Panc1 (cell line): ENCODE measurements at regions not wholly inside any gene's neighbourhood (a gene's known extent, or its start where the extent isn't known, plus 50 kb on each side); places are given as distances from the start of the nearest gene placed in this dataset.
A peak's percentile ranks its signal among the peaks of the same experiment; 100 is the strongest.

ENCODE experiments used
- ATAC-seq: fragments of 200-7000 bp; cut with Tn5 transposase; 2 replicates; pipeline ENCODE4 v1.9.1; 2020; ENCODE audit warnings: mild to moderate bottlenecking, moderate library complexity
- BruUV-seq: library from RNA; stranded (reverse); fragments of 400-500 nt; replicated peaks from 2 replicates; lab custom pipeline; 2021; lab: Mats Ljungman, UMichigan
- CTCF ChIA-PET: fragments of 300-600 bp; sonication (Branson Sonifier 250); formaldehyde crosslinking; loops from one replicate; lab custom pipeline; 2022; ENCODE audit warnings: antibody characterized with exemption; lab: Charles Lee
- POLR2A ChIA-PET: fragments of 300-600 bp; sonication (Branson Sonifier 250); formaldehyde crosslinking; loops from one replicate; lab custom pipeline; 2022; ENCODE audit warnings: antibody characterized with exemption; lab: Charles Lee
- DNase-seq: peaks from one replicate; pipeline ENCODE4 v3.0.0-alpha.2; 2010; ENCODE audit warnings: low read depth, low spot score
- H3K27ac ChIP-seq: 2 replicates; pipeline ENCODE4 v1.5.1; 2011; ENCODE audit warnings: mild to moderate bottlenecking, low read length, inconsistent platforms
- H3K27me3 ChIP-seq: fragments of 200-500 bp; sonication (Bioruptor generic); 2 replicates; pipeline ENCODE4 v1.6.0; 2014; ENCODE audit warnings: low read length, inconsistent platforms; ENCODE audit not compliant: control insufficient read depth, insufficient read depth
- H3K36me3 ChIP-seq: fragments of 200-500 bp; sonication (Bioruptor generic); 2 replicates; pipeline ENCODE4 v1.5.1; 2014; ENCODE audit warnings: inconsistent platforms, mild to moderate bottlenecking, low read length, moderate library complexity; ENCODE audit not compliant: control insufficient read depth, insufficient read depth
- H3K4me1 ChIP-seq: 2 replicates; pipeline ENCODE4 v1.5.1; 2011; ENCODE audit warnings: inconsistent platforms, mild to moderate bottlenecking, low read length, moderate library complexity; ENCODE audit not compliant: control insufficient read depth, insufficient read depth
- H3K4me3 ChIP-seq, 2 experiments: 2 replicates each; pipeline ENCODE4 v1.5.1; 2011 to 2012; ENCODE audit warnings: low read depth in 2 of 2, low read length in 2 of 2, mild to moderate bottlenecking in 2 of 2, inconsistent platforms in 1 of 2, moderate library complexity in 1 of 2
- H3K9me3 ChIP-seq: fragments of 200-500 bp; sonication (Bioruptor generic); 2 replicates; pipeline ENCODE4 v1.5.1; 2014; ENCODE audit warnings: low read depth, mild to moderate bottlenecking, inconsistent platforms, low read length, moderate library complexity; ENCODE audit not compliant: control insufficient read depth, insufficient read depth
- CTCF ChIP-seq: fragments of 450-650 bp; IDR thresholded peaks from 2 replicates; pipeline ENCODE4 v1.5.1; 2017; ENCODE audit warnings: mild to moderate bottlenecking
- POLR2AphosphoS5 ChIP-seq: IDR thresholded peaks from 2 replicates; pipeline ENCODE4 v1.6.1; 2012; ENCODE audit warnings: mild to moderate bottlenecking, low read depth, low read length, moderate library complexity
- REST ChIP-seq, 2 experiments: IDR thresholded peaks; 2 replicates each; pipeline ENCODE4 v1.6.1; 2011 to 2012; ENCODE audit warnings: low read depth in 2 of 2, control low read depth in 1 of 2, low read length in 1 of 2, mild to moderate bottlenecking in 1 of 2, moderate library complexity in 1 of 2; ENCODE audit not compliant: insufficient read depth in 1 of 2
- SIN3A ChIP-seq: IDR thresholded peaks from 2 replicates; pipeline ENCODE4 v1.6.1; 2012; ENCODE audit warnings: low read depth, mild to moderate bottlenecking, low read length, moderate library complexity, borderline replicate concordance; ENCODE audit not compliant: insufficient read depth
- TCF7L2 ChIP-seq: IDR thresholded peaks from 2 replicates; pipeline ENCODE4 v1.6.1; 2011; ENCODE audit warnings: mild to moderate bottlenecking, low read depth, low read length, inconsistent platforms
- in situ Hi-C: cut with HindIII; loops from 2 replicates; pipeline ENCODE4 v1.10.0; 2016; ENCODE audit warnings: low sequenced_read_pairs, low pct_unique_long_range_greater_than_20kb
- intact Hi-C: fragments of 100-400 bp; cut with micrococcal nuclease; formaldehyde crosslinking; loops from one replicate; pipeline ENCODE4 v1.10.0; 2022; ENCODE audit not compliant: unreplicated experiment

GRCh38 chr6:51028276-51028675 is 209.6 kb downstream of the TFAP2B start:
- BruUV-seq, result no TSS peak
- DNase-seq (peak; percentile 24), ATAC-seq (peak; percentile 74)
- ChIA-PET POLR2A (no interaction called here), CTCF (no interaction called here)
- in situ Hi-C loops, result no loop called here
- TF ChIP-seq CTCF (no peak), SIN3A (no peak), REST (IDR thresholded peaks at IDR 0.05; ENCODE audit: insufficient read depth in 1 of 2, low read depth in 2 of 2, low read length in 1 of 2) (no peak), TCF7L2 (no peak), POLR2AphosphoS5 (no peak)
- intact Hi-C loops, result no loop called here
- no peaks in the 10 kb centered on the region for H3K27me3 ChIP-seq
- no peaks in the 10 kb centered on the region for H3K9me3 ChIP-seq
- no peaks in the 10 kb centered on the region; the same call in 1 of the 2 replicates for H3K4me1 ChIP-seq
- no peak overlapping the region for H3K4me3 ChIP-seq
- peak overlapping the region; percentile 30; the same call in 1 of the 2 replicates for H3K27ac ChIP-seq
- H3K36me3 ChIP-seq, result no peaks in the 10 kb centered on the region

GRCh38 chr6:51029561-51029960 is 210.9 kb downstream of the TFAP2B start:
- intact Hi-C loops (no loop called here), in situ Hi-C loops (no loop called here)
- H3K4me1 ChIP-seq, result no peaks in the 10 kb centered on the region; the same call in 1 of the 2 replicates
- H3K27ac ChIP-seq, result no peak overlapping the region; the same call in 1 of the 2 replicates
- ChIA-PET POLR2A (no interaction called here), CTCF (no interaction called here)
- no peak for TF ChIP-seq SIN3A
- no peak for ATAC-seq
- H3K27me3 ChIP-seq, result no peaks in the 10 kb centered on the region
- no TSS peak for BruUV-seq
- no peaks in the 10 kb centered on the region for H3K9me3 ChIP-seq
- H3K36me3 ChIP-seq, result no peaks in the 10 kb centered on the region
- no peak for DNase-seq
- H3K4me3 ChIP-seq, result no peak overlapping the region

GRCh38 chr6:51045548-51045947 is 226.9 kb downstream of the TFAP2B start:
- no TSS peak for BruUV-seq
- in situ Hi-C loops (no loop called here), intact Hi-C loops (no loop called here)
- H3K36me3 ChIP-seq, result no peaks in the 10 kb centered on the region
- ChIA-PET CTCF (no interaction called here), POLR2A (no interaction called here)
- H3K4me3 ChIP-seq, result no peak overlapping the region
- DNase-seq (no peak), ATAC-seq (no peak)
- H3K27ac ChIP-seq, result no peak overlapping the region
- no peaks in the 10 kb centered on the region for H3K9me3 ChIP-seq
- TF ChIP-seq REST (IDR thresholded peaks at IDR 0.05; ENCODE audit: insufficient read depth in 1 of 2, low read depth in 2 of 2, low read length in 1 of 2), result no peak
- TF ChIP-seq SIN3A, result no peak
- TF ChIP-seq CTCF, result no peak
- TF ChIP-seq POLR2AphosphoS5, result no peak
- no peak for TF ChIP-seq TCF7L2
- H3K4me1 ChIP-seq, result no peaks in the 10 kb centered on the region
- no peaks in the 10 kb centered on the region for H3K27me3 ChIP-seq
